Vagina (tissue), 2 donors: ENCODE measurements at regions not wholly inside any gene's neighbourhood (a gene's known extent, or its start where the extent isn't known, plus 50 kb on each side); places are given as distances from the start of the nearest gene placed in this dataset.

Source experiments
- DNase-seq, 2 donors: peaks; one replicate each; pipeline ENCODE4 v3.0.0-alpha.2; 2017; ENCODE audit errors: extremely low spot score in 2 of 2
- H3K27ac ChIP-seq: fragments of 200-600 bp; sonication (generic); one replicate; pipeline ENCODE4 v1.5.1; 2019
- H3K27me3 ChIP-seq: fragments of 200-600 bp; sonication (generic); one replicate; pipeline ENCODE4 v1.5.1; 2019
- H3K36me3 ChIP-seq, 2 donors: fragments of 200-600 bp; sonication (generic); one replicate each; pipeline ENCODE4 v1.5.1; 2017 to 2019
- H3K4me1 ChIP-seq: fragments of 200-600 bp; sonication (generic); one replicate; pipeline ENCODE4 v1.5.1; 2019
- H3K4me3 ChIP-seq, 2 donors: fragments of 200-600 bp; sonication (generic); 1 replicate in 1 of 2; 2 replicates in 1 of 2; pipeline ENCODE4 v1.5.1; 2016 to 2019
- H3K9me3 ChIP-seq: fragments of 200-600 bp; sonication (generic); one replicate; pipeline ENCODE4 v1.5.1; 2019
- CTCF ChIP-seq, 3 experiments: fragments of 450-650 bp in 2 of 3; fragments of 200-600 bp in 1 of 3; sonication (generic) in 1 of 3; IDR thresholded peaks; one replicate each; pipeline ENCODE4 v1.5.1; 2017 to 2019; ENCODE audit warnings: antibody characterized with exemption in 3 of 3, mild to moderate bottlenecking in 2 of 3, moderate library complexity in 2 of 3
- POLR2A ChIP-seq, 2 donors: fragments of 450-650 bp; IDR thresholded peaks; one replicate each; pipeline ENCODE4 v1.6.1; 2017; ENCODE audit warnings: antibody characterized with exemption in 2 of 2, mild to moderate bottlenecking in 2 of 2, moderate library complexity in 2 of 2
- POLR2AphosphoS5 ChIP-seq, 2 donors: sonication (generic); formaldehyde crosslinking; IDR thresholded peaks; one replicate each; pipeline ENCODE4 v1.9.0; 2017; ENCODE audit warnings: antibody characterized with exemption in 2 of 2, mild to moderate bottlenecking in 2 of 2, low read depth in 1 of 2; ENCODE audit not compliant: insufficient read depth in 1 of 2
- intact Hi-C: fragments of 100-400 bp; cut with DNase I; formaldehyde crosslinking; loops from one replicate; pipeline ENCODE4 v1.15.1; 2023

- H3K27ac ChIP-seq = no peak overlapping the region
- no peaks in the 10 kb centered on the region for H3K36me3 ChIP-seq
- H3K4me1 ChIP-seq = no peaks in the 10 kb centered on the region
- no peak overlapping the region for H3K4me3 ChIP-seq
- intact Hi-C loops = no loop called here
- H3K9me3 ChIP-seq = no peaks in the 10 kb centered on the region
- DNase-seq = no peak
- no peaks in the 10 kb centered on the region for H3K27me3 ChIP-seq
- TF ChIP-seq CTCF (IDR thresholded peaks at IDR 0.05) (no peak), POLR2AphosphoS5 (IDR thresholded peaks at IDR 0.05; ENCODE audit: insufficient read depth in 1 of 2, low read depth in 1 of 2) (no peak), POLR2A (IDR thresholded peaks at IDR 0.05) (no peak)
Measured at GRCh38 chr15:95981209-95981608, 349.3 kb upstream of the NR2F2 start.

GRCh38 chr15:95987299-95987698 is 343.2 kb upstream of the NR2F2 start:
- no peak for DNase-seq
- intact Hi-C loops = no loop called here
- no peaks in the 10 kb centered on the region for H3K9me3 ChIP-seq
- no peak for TF ChIP-seq POLR2AphosphoS5 (IDR thresholded peaks at IDR 0.05; ENCODE audit: insufficient read depth in 1 of 2, low read depth in 1 of 2)
- TF ChIP-seq POLR2A (IDR thresholded peaks at IDR 0.05) = no peak
- no peak for TF ChIP-seq CTCF (IDR thresholded peaks at IDR 0.05)
- H3K27ac ChIP-seq = no peak overlapping the region
- H3K4me1 ChIP-seq = no peaks in the 10 kb centered on the region
- no peak overlapping the region for H3K4me3 ChIP-seq
- no peaks in the 10 kb centered on the region for H3K27me3 ChIP-seq
- no peaks in the 10 kb centered on the region for H3K36me3 ChIP-seq

- Histone ChIP-seq H3K9me3 (no peaks in the 10 kb centered on the region), H3K27ac (no peak overlapping the region), H3K4me3 (no peak overlapping the region), H3K36me3 (no peaks in the 10 kb centered on the region), H3K4me1 (no peaks in the 10 kb centered on the region), H3K27me3 (no peaks in the 10 kb centered on the region)
- TF ChIP-seq POLR2AphosphoS5 (IDR thresholded peaks at IDR 0.05; ENCODE audit: insufficient read depth in 1 of 2, low read depth in 1 of 2) (no peak), POLR2A (IDR thresholded peaks at IDR 0.05) (no peak), CTCF (IDR thresholded peaks at IDR 0.05) (no peak)
- no peak for DNase-seq
- intact Hi-C loops = no loop called here
Measured at GRCh38 chr15:95987886-95988573, 342.5 kb upstream of the NR2F2 start.

- intact Hi-C loops = no loop called here
Measured at GRCh38 chr15:95988574-95988887, 342.0 kb upstream of the NR2F2 start.

More at GRCh38 chr15:95988574-95988887, 342.0 kb upstream of the NR2F2 start:
- H3K4me1 ChIP-seq = no peaks in the 10 kb centered on the region
- no peaks in the 10 kb centered on the region for H3K27me3 ChIP-seq
- TF ChIP-seq CTCF (IDR thresholded peaks at IDR 0.05) = no peak
- TF ChIP-seq POLR2AphosphoS5 (IDR thresholded peaks at IDR 0.05; ENCODE audit: insufficient read depth in 1 of 2, low read depth in 1 of 2) = no peak
- no peak for TF ChIP-seq POLR2A (IDR thresholded peaks at IDR 0.05)
- H3K9me3 ChIP-seq = no peaks in the 10 kb centered on the region
- DNase-seq = no peak
- no peak overlapping the region for H3K27ac ChIP-seq
- no peak overlapping the region for H3K4me3 ChIP-seq
- H3K36me3 ChIP-seq = no peaks in the 10 kb centered on the region
